Activated naive CD4-positive, alpha-beta T cell treated with Interleukin-2 at 50 U/mL for 16 hours (primary cell): ENCODE measurements at regions not wholly inside any gene's neighbourhood (a gene's known extent, or its start where the extent isn't known, plus 50 kb on each side); places are given as distances from the start of the nearest gene placed in this dataset.
"Not testable (repeated sequence)": the region's sequence is repeated elsewhere in the genome, so short reads cannot be mapped to it uniquely, and the experiment has no call there.

Experiments
- DNase-seq: peaks from one replicate; pipeline ENCODE4 v3.0.0-alpha.2; 2020

DNA sequence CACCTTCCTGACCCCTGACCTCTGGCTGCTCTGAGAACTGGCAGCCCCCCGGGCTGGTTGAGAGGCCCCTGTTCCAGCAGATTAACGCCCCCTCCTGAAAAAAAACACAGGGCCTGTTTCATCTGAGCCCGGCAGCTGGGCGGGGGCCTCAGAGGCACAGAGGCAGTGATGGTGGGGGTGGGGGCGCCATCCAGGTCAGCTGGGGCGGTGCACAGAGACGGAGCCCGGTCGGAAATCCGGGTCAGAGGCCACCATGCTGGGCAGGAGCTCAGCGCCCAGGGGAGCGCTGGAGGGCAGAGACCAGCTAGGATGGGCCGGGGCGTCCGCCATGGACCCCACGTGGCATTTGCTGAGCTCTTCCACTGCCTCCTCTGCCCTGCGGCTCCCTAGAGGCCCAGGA lies 68.0 kb downstream of the UNCX start:
- no peak for DNase-seq

DNA sequence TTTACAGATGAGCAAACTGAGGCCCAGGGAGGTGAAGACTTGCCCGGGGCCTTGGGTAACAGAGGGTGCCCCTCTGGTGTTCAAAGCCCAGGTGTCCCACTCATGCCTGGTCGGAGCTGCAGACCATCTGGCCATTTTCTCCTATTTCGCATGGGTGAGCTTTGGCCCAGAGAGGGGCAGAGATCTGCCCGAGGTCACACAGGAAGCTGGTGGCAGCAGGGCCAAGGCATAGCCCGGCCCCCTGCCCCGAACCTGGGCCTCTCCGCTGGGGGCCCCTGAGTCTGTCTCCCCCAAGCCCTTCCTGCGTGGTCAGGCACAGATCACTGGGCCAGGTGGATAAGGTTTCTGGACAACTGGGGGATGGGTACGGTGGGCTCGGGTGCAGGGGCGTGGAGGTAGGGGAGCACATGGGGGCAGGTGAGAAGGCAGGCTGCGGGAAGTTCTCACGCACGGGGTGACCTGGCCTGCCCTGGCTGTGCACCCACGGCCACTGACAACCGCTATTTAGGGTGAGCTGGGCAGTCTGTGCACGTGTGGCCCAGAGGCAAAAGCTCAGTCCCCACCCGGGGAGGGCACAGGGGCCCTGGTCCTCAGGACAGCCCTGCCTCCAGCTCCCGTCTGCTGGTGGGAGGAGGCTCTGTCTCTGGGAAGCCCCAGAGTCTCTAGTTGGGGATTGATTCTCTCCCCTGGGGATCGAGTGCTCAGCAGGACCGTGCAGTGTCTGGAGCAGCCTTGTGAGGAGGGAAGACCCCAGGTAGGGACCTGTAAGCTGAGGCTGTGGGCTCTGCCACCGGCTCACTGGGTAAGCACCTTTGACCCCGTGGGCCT lies 68.6 kb downstream of the UNCX start:
- no peak for DNase-seq

DNA sequence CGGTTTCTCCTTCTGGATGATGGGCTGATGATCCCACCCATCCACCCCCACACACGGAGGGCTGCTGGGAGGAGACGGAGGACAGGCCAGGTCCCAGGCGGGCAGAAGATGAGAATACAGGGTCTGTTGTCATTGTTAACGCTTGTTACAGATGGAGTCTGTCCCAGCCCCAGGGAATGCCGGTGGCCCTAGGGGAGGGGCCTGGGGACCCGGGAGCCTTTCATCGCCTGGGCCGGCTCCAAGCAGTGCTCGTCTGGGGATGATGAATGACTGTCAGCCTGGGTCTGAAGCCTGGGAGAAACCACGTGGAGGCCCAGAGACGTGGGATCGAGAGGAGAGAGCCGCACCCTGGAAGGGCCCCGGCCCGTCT lies 69.2 kb downstream of the UNCX start:
- no peak for DNase-seq

DNA sequence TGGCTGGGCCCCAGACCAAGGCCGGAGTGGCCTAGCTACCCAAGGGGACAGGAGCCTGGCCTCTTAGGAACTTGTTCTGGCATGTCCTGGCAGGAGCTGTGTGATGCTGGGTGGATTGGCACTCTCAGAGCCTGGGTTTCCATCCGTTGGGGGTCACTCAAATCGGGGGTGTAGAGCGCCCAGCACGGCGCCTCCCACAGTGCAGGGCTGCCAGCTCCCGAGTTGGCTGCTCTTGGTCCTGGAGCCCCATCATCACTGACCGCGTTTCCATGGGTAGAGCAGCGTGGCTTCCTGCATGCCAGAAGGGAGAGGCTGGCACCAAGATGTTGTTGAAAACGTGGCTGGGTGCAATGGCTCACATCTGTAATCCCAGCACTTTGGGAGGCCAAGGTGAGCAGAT lies 70.3 kb downstream of the UNCX start:
- DNase-seq: no peak

DNA sequence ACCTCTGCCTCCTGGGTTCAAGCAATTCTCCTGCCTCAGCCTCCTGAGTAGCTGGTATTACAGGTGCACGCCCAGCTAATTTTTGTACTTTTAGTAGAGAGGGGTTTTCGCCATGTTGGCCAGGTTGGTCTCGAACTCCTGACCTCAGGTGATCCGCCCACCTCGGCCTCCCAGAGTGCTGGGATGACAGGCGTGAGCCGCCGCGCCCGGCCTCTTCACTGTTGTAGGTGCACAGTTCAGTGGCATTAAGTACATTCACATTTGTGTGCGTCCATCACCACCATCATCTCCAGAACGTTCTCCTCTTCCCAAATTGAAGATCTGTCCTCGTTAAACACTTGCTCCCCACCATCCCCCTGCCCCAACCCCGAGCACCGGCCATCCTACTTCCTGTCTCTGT lies 71.3 kb downstream of the UNCX start:
- not testable (repeated sequence) for DNase-seq

DNA sequence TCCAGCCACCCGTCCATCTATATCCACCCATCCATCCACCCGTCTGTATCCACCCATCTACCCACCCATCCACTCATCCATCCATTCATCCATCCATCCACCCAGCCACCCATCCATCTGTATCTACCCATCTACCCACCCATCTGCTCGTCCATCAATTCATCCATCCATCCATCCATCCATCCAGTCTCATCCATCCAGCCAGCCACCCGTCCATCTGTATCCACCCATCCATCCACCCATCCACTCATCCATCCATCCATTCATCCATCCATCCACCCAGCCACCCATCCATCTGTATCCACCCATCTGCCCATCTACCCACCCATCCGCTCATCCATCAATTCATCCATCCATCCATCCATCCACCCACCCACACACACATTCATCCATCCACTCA lies 73.2 kb downstream of the UNCX start:
- no peak for DNase-seq

DNA sequence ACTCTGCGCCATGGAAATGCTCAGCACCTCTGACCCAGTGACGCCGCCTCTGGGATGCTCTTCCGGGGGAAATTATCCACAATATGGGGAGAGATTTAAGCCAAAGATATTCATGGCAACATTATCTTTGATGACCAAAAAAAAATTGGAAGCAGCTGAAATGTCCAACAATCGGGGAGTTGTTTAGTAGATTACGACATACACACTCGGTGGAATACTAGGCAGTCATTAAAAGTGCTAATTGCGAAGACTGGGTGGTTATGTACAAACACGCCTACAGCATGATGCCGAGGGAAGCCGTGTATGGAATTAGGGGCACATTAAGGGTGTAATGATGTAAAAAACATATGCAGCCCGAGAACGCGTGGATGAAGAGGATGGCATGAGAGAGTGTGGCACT lies 75.2 kb downstream of the UNCX start:
- DNase-seq: no peak

DNA sequence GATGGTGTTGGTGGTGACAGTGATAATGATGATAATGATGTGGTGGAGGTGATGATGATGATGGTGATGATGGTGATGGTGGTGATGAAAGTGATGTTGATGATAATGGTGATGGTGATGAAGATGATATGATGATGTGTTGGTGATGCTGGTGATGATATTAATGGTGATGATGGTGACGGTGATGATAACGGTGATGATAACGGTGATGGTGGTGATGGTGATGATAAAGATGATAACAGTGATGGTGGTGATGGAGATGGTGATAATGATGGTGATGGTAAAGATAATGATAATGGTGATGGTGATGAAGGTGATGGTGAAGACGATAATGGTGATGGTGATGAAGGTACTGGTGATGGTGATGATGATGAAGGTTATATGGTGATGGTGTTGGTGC lies 76.6 kb downstream of the UNCX start:
- no peak for DNase-seq

DNA sequence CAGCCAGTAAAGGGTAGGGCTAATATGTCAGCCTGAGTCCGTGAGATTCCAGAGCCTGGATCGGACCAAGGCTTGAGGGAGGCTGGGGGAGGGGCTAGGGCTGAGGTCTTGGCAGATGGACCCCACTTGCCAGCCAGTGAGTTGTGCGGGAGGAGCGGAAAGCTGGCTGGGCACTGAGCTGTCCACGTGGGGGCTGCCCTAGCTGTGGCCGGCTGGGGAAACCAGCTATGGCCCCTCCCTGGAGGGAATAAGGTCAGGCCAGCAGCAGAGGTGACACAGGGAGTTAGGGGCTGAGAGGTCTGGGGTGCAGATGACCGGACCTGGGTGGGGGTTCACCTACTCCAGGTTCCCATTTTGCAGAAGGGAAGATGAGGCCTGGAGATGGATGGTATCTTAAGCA lies 77.3 kb downstream of the UNCX start:
- DNase-seq: no peak

DNA sequence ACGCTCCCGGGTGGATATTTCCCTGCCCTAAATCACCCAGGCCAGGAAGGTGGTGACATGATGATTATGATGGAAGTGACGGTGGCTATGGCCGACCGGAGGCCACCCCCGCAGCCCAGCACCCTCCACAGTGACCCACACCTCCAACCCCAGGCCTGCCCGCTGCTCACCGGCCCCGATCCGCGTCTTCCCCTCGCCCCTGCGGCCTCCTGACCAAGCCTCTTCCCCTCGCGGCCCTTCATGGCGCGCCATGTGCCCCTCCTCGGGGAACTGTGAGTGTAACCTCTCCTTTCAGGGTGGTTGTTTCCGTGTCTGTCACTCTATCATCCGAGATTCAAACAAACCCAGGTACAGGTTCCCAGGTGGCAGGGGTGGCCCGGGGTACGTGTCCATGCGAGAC lies 78.3 kb downstream of the UNCX start:
- DNase-seq: no peak

DNA sequence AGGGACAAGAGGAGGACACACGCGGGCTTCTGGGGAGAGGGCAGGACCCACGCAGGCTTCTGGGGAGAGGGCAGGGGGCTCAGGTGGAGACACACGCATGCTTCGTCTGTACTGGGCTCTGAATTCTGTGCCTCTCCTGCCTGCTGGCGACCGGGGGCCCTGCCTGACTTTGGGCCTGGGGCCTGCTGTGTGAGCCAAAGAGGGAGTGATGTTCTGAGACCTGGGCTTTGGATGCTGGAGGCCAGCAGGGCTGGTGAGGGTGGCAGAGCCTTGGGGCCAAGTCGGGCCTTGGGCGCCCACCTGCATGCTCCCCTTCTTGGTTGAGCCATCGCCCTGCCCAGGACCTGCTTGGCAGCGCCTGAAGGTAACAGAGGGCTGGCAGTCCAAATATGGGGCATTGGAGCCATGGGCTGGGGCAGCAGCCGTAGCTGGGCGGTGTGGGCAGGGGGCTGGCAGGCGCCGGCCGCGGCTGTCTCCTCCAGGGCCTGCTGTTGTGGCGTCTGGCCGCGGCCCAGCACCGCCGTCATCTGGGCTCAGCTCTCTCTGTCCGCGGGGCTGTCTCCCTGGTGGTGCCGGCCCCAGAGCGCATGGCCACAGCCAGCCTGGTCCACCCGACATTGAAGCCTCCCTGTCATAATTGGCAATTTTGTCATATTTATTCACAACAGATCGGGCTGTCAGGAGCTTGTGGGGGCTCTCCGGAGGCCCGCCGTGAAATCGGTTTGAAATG lies 78.9 kb downstream of the UNCX start:
- no peak for DNase-seq

DNA sequence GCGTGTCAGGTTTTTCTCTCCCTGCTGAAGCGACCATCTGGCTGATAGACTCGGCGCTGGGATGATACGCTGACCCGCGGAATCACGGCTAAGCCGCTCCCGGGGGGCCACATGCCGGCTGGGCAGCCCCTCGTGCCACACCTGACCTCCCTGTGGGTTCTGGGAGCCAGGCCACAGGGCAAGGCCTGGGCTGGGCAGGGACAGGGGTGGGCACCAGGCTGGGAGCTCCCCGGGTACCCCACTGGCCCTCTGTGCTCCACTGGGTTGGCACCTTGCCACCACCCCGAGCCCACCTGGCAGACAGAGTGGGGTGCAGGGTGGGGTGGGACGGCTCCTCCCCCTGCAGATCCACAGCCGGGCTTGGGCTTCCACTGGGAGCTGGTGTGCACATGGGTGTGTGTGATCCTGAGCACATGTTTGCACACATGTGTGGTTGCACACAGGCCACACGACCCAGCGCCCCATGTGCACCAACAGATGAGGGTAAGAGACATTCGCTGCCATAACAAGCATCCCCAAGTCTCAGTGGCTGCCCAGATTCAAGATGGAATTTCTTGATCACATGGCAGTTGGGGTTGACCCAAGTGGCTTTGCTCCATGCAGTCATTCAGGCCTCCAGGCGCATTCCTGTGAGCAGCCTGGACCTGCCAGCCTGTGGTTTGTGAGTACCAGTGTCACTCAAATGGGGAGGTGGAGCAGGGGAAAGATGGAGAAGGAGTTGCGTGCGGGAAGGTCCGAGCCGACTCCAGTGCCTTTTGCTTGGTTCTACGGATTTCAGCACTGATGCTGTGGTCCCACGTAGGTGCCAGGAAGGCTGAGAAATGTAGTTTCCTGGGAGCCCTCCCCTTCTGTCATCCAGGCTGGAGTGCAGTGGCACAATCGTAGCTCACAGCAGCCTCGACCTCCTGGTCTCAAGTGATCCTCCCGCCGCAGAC lies 79.7 kb downstream of the UNCX start:
- DNase-seq: no peak

DNA sequence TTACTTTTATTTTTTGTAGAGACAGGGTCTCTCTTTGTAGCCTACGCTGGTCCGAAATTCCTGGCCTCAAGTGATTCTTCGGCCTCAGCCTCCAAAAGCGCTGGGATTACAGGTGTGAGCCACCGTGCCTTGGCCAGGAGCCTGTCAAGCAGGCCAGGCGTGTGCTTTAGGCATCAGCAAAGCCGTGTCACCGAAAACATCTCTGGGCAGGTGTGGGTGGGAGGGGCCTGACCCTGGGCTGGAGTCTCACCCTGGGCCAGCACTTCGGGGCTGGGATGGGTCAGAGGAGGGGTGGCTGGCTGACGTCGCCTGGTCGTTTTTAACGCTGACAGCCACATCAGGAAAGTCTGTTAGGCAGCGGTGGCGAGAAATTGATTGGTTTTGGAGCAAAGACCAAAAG lies 80.9 kb downstream of the UNCX start:
- DNase-seq: no peak

DNA sequence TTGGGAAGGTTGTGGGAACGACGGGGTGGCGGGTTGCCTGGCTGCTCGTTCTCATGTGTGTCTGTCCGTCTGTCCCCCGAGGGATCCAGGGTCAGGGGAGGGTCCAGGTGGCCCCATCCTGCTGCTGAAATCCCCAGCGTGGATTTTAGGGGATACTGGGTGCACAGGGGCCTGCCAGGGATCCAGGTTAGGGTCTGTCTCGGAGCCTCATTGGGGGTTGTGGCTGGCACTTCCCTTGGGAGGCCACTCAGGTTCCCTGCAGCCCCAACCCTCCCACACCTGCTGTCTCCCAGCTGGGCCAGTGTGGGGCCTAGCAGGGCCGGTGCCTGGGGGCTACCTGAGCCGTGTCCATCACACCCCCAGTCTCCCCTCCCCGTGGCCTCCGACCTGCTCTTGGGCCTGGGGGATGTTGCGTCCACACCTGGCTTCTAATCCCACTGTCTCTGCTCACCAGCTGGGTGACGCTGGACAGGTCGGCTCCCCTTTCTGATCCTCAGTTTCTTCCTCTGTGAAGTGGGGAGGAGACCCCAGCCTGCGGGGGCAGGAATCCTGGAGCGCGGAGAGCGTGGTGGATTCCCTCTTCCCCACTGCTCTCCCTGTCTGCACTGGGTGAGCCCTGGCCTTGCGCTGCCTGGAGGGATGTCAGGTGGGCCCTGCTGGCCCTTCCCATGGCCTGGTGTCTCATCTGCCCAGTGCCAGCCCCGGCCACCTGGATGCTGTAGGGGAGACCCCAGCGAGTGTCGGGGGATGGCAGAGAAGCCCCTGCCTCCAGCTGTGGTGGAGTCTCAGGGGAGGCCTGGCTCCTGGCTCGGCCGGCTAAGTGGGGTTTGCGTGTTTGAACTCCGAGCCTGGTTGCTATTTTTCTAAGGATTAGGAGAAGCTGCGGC lies 81.6 kb downstream of the UNCX start:
- no peak for DNase-seq

DNA sequence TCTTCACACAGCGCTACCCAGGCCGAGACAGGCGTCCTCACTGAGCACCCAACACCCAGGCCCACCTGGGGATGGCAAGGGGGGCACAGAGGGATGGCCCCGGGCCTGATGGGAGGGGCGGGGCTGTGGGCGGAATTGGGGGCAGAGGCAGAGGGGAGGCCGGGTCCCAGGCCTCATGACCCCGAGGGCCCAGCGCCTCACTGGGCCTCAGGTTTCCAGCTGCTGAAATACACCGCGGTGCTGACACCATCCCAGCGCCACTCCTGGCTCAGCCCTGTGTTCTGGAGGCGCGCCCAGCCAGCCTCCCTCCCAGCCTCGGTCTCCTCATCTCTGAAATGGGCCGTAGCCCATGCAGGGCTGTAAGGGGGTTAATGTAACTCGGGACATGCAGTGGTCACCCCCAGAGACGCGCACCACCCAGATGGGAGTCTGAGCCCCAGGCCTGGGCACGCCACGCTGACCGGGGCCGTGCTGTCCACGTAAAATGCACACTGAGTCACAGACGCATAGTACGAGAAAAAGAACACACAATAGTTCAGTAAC lies 82.3 kb downstream of the UNCX start:
- DNase-seq: no peak

DNA sequence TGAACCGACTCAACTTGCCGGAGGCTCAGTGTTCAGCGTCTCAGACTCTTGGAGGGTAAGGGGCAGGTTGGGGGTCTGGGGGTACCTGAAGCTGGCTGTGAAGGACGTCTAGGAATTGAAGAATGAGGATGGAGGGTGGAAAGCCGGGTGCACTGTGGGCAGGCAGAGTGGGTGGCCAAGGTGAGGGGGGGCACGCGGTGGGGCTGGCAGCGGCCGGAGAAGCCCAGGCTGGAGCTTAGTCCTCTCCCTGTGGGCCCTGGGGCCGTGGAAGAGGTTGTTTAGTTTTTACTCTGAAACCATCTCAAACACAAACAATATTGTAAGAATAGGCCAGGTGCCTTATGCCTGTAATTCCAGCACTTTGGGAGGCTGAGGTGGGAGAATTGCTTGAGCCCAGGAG lies 83.4 kb downstream of the UNCX start:
- DNase-seq: no peak

DNA sequence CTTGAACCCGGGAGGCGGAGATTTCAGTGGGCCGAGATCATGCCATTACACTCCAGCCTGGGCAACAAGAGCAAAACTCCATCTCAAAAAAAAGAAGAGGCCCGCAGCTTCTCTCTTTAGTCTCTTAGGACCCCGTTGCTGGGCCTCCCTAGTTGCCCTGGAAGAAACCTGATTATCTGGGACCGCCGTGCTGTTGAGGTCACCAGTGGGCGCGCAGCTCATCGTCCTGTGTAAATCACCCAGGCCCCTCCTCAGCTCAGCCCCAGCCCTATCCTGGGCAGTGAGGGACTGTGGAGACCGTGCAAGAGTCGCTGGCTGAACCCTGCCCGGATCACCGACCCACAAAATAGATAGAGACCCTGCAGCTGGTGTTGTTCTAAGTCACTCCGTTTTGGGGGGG lies 85.0 kb downstream of the UNCX start:
- no peak for DNase-seq

DNA sequence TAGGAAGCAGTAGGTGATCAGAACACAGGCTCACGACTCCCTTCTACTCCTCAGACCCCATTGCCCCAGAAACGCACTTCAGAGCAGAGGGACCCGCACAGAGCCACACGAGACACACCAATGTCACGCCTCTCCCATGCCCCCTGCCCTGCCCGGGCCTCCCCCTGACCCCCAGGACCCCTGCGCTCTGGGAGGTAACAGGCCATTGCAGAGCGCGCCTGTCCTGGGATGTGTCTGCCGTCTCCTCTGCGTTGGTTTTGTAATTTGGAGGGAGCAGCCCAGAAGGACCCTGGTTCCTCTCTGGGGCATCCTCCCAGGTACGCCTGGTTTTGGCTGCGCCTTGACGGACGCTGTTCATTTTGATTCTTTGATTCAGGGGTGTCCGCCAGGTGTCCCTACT lies 85.4 kb downstream of the UNCX start:
- no peak for DNase-seq

DNA sequence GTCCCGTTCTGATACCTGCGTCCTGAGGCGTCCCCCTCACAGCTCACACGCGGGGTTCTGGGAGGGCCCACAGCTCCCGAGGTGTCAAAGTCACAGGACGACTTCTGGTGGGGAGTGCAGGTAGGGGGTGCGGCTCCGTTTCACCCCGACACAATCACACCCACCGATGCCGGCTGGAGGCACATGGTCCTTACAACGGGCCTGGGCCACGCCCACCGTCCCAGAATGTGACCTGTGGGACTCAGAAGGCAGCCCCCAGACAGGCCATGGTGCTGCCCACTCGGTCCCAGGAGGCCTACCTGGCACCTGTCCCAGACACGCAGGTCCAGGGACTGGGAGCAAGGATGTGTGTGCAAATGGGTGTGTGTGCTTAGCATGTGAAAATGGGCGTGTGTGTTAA lies 86.0 kb downstream of the UNCX start:
- DNase-seq: no peak

DNA sequence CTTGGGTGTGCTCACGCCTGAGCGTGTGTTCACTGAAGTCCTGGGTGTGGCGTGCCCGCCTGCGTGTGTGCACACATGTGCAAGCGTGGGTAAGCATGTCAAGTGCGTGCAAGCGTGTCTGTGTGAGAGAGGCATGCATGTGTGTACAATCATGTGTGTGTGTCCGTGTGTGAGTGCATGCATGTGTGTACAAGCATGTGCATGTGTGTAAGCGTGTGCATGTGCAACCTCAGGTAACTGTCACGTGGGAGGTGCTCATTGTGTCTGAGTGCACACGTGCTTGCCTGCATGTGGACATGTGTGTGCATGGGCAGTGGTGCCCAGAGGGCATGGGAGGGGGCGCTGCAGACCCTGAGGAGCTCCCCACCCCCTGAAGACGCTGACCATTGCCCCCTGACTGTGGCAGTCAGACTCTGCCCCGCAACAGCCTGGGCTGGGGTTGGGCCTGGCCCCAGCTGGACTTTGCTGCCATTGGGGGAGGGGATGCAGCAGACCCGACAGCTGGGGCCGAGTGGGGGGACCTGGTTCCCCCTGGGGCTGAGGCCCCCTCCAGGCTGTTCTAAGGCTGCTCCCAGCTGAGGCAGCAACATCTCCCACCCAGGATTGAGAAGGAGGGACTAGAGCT lies 88.1 kb downstream of the UNCX start:
- no peak for DNase-seq

DNA sequence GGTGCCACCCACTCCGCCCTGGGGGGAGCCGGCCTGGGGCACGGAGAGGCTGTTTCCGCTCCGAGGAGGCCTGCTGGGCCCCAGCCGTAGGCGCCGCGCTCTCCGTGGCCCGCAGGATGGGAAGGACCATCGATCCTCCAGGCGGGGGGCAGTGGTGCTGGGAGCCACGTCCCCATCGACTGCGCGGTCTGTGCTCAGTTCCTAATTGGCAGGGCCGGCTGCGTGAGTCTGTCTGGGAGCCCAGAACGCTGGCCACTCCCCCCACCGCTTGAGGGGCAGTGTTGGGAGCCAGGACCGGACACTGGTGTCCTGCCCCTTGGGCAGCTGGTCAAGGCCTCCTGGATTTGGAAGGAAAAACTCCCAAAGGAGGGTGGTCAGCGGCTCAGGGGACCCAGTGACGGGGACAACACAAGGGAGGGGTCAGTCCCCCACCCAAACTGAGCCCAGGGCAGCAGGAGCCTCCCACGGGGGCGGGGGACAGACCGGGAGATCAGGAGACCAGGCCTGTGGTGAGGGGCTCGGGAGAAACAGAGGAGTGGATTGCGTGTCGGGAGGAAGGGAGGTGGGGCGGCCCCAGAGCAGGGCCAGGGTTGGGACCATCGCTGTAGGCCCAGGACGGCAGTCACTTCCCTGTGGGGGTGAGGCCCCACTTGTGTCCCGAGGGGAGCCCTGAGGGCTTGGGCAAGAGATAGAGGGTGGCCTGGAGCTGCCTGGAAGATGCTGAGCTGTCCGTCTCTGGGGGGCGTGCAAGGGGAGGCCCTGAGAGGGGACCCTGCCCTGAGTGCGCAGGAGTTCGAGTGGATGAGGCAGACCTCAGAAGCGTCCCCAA lies 89.0 kb downstream of the UNCX start:
- no peak for DNase-seq
